HUES6 (cell line): ENCODE measurements at regions not wholly inside any gene's neighbourhood (a gene's known extent, or its start where the extent isn't known, plus 50 kb on each side); places are given as distances from the start of the nearest gene placed in this dataset.
"Not testable (repeated sequence)": the region's sequence is repeated elsewhere in the genome, so short reads cannot be mapped to it uniquely, and the experiment has no call there.

Experiments used
- H3K27ac ChIP-seq: 2 replicates; pipeline ENCODE4 v1.7.0; 2013; ENCODE audit warnings: low read depth, mild to moderate bottlenecking, low read length, inconsistent platforms
- H3K27me3 ChIP-seq: 2 replicates; pipeline ENCODE4 v1.6.1; 2013; ENCODE audit warnings: low read length; ENCODE audit not compliant: control insufficient read depth, insufficient read depth
- H3K36me3 ChIP-seq: 2 replicates; pipeline ENCODE4 v1.6.1; 2013; ENCODE audit warnings: low read length; ENCODE audit not compliant: control insufficient read depth, insufficient read depth
- H3K4me1 ChIP-seq: 2 replicates; pipeline ENCODE4 v1.6.1; 2013; ENCODE audit warnings: low read length; ENCODE audit not compliant: control insufficient read depth, insufficient read depth
- H3K4me3 ChIP-seq: 2 replicates; pipeline ENCODE4 v1.5.1; 2013; ENCODE audit warnings: low read depth, low read length
- H3K9ac ChIP-seq: one replicate; pipeline ENCODE4 v1.6.1; 2013; ENCODE audit warnings: mild to moderate bottlenecking, low read length
- H3K9me3 ChIP-seq: 2 replicates; pipeline ENCODE4 v1.6.1; 2013; ENCODE audit warnings: low read depth, low read length; ENCODE audit not compliant: control insufficient read depth, insufficient read depth

GRCh38 chr5:35561396-35561795, 56.3 kb upstream of the SPEF2 start:
- H3K27ac ChIP-seq = no peak overlapping the region
- H3K4me3 ChIP-seq = no peak overlapping the region
- no peaks in the 10 kb centered on the region for H3K36me3 ChIP-seq
- no peaks in the 10 kb centered on the region for H3K4me1 ChIP-seq
- no peak overlapping the region for H3K9ac ChIP-seq
- peaks cover 53% of the 10 kb centered on the region for H3K9me3 ChIP-seq
- H3K27me3 ChIP-seq = no peaks in the 10 kb centered on the region

- peaks cover 41% of the 10 kb centered on the region for H3K9me3 ChIP-seq
- no peak overlapping the region for H3K9ac ChIP-seq
- H3K4me3 ChIP-seq = no peak overlapping the region
- H3K4me1 ChIP-seq = no peaks in the 10 kb centered on the region
- H3K27me3 ChIP-seq = no peaks in the 10 kb centered on the region
- H3K36me3 ChIP-seq = no peaks in the 10 kb centered on the region
- no peak overlapping the region for H3K27ac ChIP-seq
Observed at GRCh38 chr5:35557748-35558147, 59.9 kb upstream of the SPEF2 start.

GRCh38 chr5:35557199-35557598, 60.5 kb upstream of the SPEF2 start:
- no peak overlapping the region for H3K9ac ChIP-seq
- no peak overlapping the region for H3K27ac ChIP-seq
- H3K36me3 ChIP-seq = no peaks in the 10 kb centered on the region

GRCh38 chr5:35554016-35554415, 63.6 kb upstream of the SPEF2 start:
- no peaks in the 10 kb centered on the region for H3K27me3 ChIP-seq
- no peak overlapping the region for H3K27ac ChIP-seq
- no peak overlapping the region for H3K9ac ChIP-seq
- no peak overlapping the region for H3K4me3 ChIP-seq
- no peaks in the 10 kb centered on the region for H3K4me1 ChIP-seq
- no peaks in the 10 kb centered on the region for H3K36me3 ChIP-seq
- peaks cover 18% of the 10 kb centered on the region for H3K9me3 ChIP-seq

More at GRCh38 chr5:35557199-35557598, 60.5 kb upstream of the SPEF2 start:
- Histone ChIP-seq H3K4me1 (no peaks in the 10 kb centered on the region), H3K4me3 (no peak overlapping the region), H3K9me3 (peaks cover 36% of the 10 kb centered on the region), H3K27me3 (no peaks in the 10 kb centered on the region)

- Histone ChIP-seq H3K36me3 (no peaks in the 10 kb centered on the region), H3K27ac (no peak overlapping the region), H3K27me3 (no peaks in the 10 kb centered on the region), H3K4me1 (no peaks in the 10 kb centered on the region), H3K9ac (no peak overlapping the region), H3K4me3 (no peak overlapping the region), H3K9me3 (no peaks in the 10 kb centered on the region)
Observed at GRCh38 chr5:35545190-35545589, 72.5 kb upstream of the SPEF2 start.

- no peak overlapping the region for H3K27ac ChIP-seq
- H3K9me3 ChIP-seq = no peaks in the 10 kb centered on the region
- no peaks in the 10 kb centered on the region for H3K4me1 ChIP-seq
- no peaks in the 10 kb centered on the region for H3K27me3 ChIP-seq
- H3K36me3 ChIP-seq = no peaks in the 10 kb centered on the region
- no peak overlapping the region for H3K9ac ChIP-seq
- no peak overlapping the region for H3K4me3 ChIP-seq
Observed at GRCh38 chr5:35543408-35543807, 74.3 kb upstream of the SPEF2 start.

- Histone ChIP-seq H3K36me3 (no peaks in the 10 kb centered on the region), H3K27me3 (no peaks in the 10 kb centered on the region), H3K9ac (no peak overlapping the region), H3K4me1 (no peaks in the 10 kb centered on the region), H3K4me3 (no peak overlapping the region), H3K9me3 (no peaks in the 10 kb centered on the region), H3K27ac (no peak overlapping the region)
Observed at GRCh38 chr5:35540002-35540401, 77.7 kb upstream of the SPEF2 start.

GRCh38 chr5:35538198-35538931, 79.3 kb upstream of the SPEF2 start:
- Histone ChIP-seq H3K4me1 (no peaks in the 10 kb centered on the region), H3K9me3 (no peaks in the 10 kb centered on the region), H3K27me3 (no peaks in the 10 kb centered on the region), H3K4me3 (no peak overlapping the region), H3K9ac (no peak overlapping the region), H3K36me3 (no peaks in the 10 kb centered on the region), H3K27ac (no peak overlapping the region)

GRCh38 chr5:35533156-35533555, 84.5 kb upstream of the SPEF2 start:
- Histone ChIP-seq H3K4me1 (no peaks in the 10 kb centered on the region), H3K4me3 (no peak overlapping the region), H3K36me3 (no peaks in the 10 kb centered on the region), H3K9me3 (no peaks in the 10 kb centered on the region), H3K27me3 (no peaks in the 10 kb centered on the region), H3K9ac (no peak overlapping the region), H3K27ac (no peak overlapping the region)

GRCh38 chr5:35531553-35531952, 86.1 kb upstream of the SPEF2 start:
- not testable (repeated sequence) for H3K27ac ChIP-seq, H3K27me3 ChIP-seq, H3K4me3 ChIP-seq, H3K4me1 ChIP-seq, H3K9ac ChIP-seq, H3K9me3 ChIP-seq, H3K36me3 ChIP-seq

GRCh38 chr5:35518104-35518503, 99.6 kb upstream of the SPEF2 start:
- Histone ChIP-seq H3K27me3 (no peaks in the 10 kb centered on the region), H3K27ac (no peak overlapping the region), H3K4me3 (no peak overlapping the region)

More at GRCh38 chr5:35518104-35518503, 99.6 kb upstream of the SPEF2 start:
- Histone ChIP-seq H3K4me1 (no peaks in the 10 kb centered on the region), H3K9me3 (no peaks in the 10 kb centered on the region), H3K9ac (no peak overlapping the region), H3K36me3 (no peaks in the 10 kb centered on the region)
